HG03108 (cell line): ENCODE measurements at regions not wholly inside any gene's neighbourhood (a gene's known extent, or its start where the extent isn't known, plus 50 kb on each side); places are given as distances from the start of the nearest gene placed in this dataset.
A peak's percentile ranks its signal among the peaks of the same experiment; 100 is the strongest.

Experiments used
- ATAC-seq: cut with Tn5 transposase; IDR thresholded peaks from one replicate; pipeline ENCODE4 v1.9.1; 2021; ENCODE audit warnings: moderate library complexity; ENCODE audit not compliant: unreplicated experiment

DNA sequence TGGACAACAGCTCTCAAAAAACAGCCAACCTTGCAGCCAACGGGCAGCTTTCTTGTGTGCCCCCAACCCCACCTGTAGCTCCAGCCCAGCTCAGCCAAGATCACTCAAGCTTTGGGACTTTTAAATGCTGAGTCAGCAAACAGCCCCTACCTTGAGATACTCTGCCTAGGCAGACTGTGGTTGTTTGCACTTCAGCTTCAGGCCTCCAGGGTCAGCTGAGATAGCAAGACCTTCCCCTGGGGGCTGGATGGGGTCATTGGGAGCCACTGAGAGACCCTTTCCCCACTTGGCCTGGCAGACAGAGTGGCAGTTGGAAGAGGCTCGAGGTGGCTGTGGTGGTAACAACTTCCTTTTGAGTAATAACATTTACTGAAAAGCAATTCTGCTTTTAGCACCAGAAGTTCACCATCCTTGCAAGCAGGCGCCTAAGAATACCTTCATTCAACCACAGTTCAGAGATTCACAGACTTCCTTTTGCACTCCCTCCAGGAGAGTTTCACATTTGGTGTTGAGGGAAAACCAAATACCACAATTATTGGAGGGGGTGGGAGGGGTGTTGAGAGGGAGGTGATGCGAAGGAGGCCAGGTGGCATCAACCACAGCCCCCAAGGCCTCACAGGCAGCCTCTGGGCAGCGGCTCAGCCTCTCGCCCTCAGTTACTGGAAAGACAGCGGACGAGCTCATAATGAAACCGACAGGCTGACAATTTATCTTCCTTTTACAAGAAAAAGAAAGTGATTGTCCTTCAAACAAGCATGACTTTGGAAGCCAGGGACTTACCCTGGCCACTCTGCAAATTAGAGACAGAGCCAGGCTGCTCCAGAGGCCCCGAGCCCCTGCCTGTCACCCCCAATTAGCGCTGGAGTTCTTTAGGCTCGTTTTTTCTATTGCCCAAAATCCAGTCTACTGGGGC, 148.1 kb downstream of the CEBPB start:
- peak; percentile 55 for ATAC-seq

DNA sequence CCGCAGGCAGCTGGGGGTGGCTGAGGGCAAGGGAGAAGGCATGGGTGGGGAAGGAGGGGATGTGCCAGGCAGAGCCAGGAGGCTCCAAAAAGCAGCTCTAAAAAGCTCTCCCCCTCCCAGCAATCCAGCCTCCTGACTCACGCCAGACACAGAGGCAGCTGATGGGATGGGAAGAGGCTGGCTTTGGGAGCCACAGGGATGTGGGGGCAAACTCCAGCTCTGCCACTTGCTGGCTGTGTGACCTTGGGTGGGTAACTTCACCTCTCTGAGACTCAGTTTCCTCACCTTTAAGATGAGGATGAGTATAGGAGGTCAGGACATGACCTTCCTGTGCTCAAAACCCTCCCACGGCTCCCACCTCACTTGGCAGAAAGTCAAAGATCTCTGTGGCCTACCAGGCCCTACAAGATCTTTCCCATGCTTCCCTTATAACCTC, 148.9 kb downstream of the CEBPB start:
- no peak for ATAC-seq

DNA sequence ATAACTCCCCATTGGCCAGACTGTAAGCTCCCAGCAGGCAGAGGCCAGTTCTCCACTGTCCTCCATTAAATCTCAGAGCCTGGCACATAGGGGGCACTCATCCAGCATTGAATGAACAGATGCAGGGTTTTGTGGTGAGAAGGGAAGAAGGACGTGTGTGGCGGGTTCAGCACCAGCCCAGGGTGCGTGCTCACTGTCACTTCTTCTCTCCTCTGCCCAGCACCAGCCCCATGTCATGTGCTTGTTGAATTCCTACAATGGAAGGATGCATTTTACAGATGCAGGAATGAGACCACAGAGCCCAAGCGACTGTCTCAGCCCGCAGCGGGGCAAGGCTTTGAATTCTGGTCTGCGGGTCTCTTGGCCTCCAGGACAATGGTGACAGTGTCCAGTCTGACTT, 149.9 kb downstream of the CEBPB start:
- ATAC-seq = no peak

GRCh38 chr20:50341050-50341449, 150.4 kb downstream of the CEBPB start:
- ATAC-seq = no peak

DNA sequence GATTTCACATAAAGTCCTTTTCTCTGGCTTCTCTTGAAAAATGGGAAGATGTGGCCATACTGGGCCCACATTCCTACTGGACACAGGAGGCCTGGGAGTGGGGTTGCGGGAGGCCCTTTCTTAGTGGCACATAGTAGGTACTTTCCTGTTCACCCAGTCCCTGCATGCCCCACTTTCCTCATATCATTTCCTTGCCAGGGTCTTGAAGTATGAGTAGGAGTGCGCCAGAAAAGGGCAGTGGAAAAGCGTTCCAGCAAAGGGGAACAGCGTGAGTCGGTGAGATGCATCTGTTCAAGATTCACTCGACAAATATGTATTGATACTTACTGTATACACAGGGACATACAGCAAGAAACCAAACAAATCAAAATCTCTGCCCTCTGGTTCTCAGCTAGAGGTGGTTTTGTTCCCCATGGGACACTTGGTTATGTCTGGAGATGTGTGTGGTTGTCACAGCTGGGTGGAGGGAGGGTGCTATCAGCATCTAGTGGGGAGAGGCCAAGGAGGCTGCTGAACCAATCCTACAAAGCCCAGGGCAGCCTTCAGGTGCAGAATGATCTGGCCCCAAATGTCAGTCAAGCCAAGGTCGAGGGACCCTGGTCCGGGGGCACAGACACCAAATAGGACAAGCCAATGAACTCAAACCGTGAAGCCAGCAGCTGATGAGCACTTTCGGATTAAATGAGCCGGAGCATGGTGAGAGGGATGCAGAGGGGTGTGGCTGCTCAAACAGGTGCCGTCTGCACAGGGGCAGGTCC, 151.4 kb downstream of the CEBPB start:
- ATAC-seq = no peak

DNA sequence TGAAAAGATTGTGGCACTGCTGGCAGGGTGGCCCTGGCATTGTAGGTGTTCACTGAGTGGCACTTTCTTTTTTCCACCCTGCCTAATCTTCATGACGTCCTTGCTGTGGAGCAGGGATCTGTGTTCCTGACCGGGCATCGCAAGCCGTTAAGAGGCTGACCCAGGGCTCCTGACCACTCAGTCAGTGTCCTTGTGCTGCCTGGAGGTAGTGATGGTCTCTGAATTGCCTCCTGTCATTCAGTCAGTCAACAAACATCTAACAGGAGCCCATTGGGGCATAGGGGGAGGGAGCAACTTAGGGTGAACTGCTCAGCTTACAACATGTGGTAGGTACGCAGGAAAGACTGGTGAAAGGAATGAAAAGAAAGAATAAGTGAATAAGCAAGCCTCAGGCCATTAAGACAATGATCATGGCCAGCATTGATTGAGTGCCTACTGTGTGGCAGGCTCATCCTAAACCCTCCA, 152.0 kb downstream of the CEBPB start:
- no peak for ATAC-seq

DNA sequence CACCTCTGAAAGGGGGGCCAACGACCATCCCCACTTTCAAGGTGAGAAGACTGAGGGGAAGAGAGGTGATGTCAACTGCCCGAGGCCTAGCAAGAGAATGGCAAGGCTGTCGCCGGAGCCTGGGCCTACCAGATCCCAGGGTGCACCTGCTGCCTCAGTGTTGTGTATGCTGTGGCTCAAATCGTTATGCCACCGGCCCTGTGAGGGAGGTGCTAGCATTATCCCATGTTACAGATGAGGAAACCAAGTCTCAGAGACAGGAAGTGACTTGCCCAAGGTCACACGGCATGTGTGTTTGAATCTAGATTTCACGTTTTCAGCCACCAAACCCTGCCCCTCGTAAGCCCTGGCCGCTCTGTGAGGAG, 152.5 kb downstream of the CEBPB start:
- no peak for ATAC-seq

- ATAC-seq = no peak
Observed at GRCh38 chr20:50343490-50344179, 153.0 kb downstream of the CEBPB start.

DNA sequence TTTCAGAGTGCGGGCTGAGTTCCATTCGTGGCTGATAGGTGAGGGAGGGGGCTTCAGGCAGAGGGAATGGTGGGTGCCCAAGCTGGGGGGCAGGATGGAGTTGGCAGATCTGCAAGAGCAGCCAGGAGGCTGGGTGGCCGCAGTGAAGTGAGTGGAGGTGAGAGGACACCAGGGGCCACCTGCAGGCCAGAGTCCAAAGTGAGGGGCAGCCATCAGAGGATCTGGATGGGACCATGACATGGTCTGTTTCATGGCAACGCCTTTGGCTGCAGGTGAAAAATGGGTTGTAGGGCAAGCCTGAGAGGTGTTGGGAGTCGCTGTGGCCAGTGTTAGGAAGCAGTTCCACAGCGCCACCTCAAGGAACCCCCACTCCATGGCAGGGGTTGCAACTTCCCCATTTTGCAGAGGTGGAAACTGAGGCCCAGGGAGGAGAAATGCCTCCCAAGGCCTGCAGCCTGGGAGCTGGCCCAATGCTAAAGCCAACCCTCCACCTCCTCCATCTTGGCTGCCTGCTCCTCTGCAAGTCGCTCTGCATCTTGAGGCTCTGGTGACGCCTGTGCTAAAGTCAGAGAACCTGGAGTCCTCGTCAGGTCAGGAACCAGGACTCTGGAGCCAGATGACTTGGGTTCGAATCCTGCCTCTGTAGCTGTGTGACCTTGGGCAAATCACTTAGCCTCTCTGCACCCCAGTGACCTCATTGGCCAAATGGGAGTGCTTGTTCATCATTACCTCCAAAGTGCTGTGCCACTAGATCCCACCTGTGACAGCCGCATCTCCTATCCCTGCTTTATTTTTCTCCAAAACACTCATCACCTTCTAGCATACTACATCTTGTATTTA, 153.8 kb downstream of the CEBPB start:
- no peak for ATAC-seq

DNA sequence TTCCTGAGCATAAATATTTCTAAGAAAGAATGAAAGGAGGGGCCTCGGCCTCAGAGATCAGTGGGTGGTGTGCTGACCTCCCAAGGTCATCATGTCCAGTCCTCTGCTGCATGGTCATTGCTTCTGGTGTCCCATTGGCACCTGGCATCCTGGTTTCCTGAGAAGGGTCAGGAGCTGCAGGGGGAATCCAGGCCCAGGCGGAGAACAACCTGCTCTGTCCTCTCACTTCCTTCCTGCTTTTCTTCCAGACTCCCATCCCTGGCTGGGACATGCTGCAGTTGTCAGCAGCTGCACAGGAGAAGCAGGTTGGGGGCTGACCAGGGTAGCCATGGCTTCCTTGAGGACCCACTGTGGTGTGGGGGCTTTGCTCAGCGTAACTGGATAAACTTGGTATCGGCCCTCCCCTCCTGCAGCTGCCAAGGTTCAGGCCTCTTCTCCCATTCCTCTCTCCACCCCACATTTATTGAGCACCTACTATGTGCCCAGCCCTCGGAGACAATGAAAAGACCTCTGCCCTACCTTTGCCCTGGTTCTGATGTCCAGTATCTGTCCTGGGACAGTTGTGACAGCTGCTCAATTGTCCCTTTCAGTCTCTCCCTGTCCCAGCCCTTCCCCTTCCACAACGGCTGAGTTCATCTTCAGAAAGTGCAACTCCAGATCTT, 155.2 kb downstream of the CEBPB start:
- no peak for ATAC-seq

DNA sequence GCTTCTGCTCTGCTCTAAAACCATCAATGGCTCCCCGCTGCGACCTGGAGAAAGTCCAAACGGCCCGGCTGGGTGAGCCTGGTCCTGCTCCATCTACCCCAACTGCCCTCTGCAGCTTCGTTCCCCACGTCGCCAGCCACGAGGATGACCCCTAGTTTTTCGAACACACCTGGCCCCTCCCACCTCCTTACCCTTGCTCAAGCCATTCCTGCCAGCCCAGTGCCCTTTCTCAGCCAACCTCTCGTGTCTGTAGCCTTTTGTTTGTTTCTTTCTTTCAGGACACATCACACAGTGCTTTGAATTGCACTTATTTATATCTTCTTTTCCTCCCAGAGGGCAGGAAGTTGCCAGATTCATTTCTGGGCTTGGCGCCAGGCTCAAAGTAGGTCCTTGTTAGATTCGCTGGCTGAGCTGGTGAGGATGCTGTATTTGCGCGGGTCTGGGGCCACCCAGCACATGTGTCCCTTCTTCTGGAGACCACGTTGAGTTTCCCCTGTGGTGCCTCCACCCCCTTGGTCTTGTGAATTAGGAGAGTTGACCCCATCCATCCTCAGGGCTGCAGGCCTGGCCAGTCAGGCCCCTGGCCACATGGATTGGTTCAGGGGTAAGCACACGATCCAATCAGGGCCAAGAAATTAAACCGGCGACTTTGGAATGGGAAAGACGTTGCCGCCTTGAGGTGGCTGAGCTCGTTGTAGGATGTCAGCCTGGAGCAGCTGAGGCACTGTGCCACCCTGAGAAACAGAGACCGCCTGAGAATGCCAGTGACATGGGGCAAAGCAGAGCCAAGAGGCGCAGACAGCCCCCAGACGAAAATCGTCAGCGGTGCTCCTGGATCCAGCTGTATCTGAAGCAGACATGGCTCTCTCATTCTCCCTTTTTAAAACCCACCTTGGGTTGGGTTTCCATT, 156.0 kb downstream of the CEBPB start:
- no peak for ATAC-seq

DNA sequence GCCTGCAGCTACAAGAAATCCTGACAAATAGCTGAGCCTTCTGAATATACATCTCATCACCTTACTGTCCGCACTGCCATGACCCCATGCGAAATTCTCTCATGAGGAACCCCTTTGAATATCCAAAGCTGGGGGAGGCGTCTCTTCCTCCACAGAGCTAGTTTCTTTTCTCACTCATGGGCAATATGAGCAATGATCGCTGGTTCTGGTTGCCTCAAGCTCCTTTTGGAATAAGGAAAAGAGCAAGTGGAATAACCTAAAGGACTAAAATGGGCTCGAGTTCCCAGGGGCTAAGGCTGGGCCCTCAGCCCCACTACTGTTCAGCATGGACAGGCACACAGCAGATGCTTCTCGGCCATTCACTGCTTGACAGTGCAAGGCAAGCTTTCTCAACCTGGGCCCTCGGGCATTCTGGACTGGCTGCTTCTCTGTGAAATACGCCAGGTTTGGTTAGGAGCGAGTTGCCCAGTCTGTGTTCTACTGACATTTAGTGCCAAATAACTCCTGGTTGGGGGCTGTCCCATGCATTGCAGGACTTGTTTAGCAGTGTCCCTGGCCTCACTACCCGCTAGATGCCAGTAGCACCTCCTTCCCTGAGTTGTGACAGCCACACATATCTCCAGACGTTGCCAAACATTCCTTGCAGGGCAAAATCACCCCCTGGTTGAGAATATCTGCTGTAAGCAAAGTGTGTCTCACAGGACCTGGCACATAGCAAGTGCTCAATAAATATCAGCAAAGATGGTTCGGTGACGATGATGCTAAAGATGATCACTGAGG, 156.8 kb downstream of the CEBPB start:
- ATAC-seq = no peak

- ATAC-seq = no peak
Observed at GRCh38 chr20:50348096-50348495, 157.5 kb downstream of the CEBPB start.

GRCh38 chr20:50350510-50351249, 159.5 kb upstream of the PTPN1 start:
- no peak for ATAC-seq

DNA sequence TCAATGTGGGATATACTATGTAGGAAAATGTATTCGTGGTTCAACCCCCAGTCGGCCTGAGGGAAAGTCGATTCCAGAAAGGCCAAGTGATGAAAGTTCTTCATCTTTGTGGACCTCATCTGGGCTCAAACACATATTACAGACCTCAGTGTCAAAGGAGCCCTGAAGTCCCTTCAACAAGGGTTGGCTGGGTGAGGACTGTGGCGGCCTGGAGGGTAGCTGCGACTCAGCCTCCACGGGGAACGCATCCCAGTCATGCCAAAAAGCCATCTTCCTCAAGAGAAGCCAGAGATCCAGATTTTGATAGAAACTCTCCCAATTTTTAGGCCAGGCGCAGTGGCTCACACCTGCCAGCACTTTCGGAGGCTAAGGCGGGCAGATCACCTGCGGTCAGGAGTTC, 158.6 kb upstream of the PTPN1 start:
- ATAC-seq = no peak

GRCh38 chr20:50353289-50353961, 156.8 kb upstream of the PTPN1 start:
- ATAC-seq = no peak
